CD4-positive, alpha-beta T cell treated with Interleukin-12 subunit alpha and Interleukin-12 subunit beta, for 1 hour (primary cell): ENCODE measurements at regions not wholly inside any gene's neighbourhood (a gene's known extent, or its start where the extent isn't known, plus 50 kb on each side); places are given as distances from the start of the nearest gene placed in this dataset.

Experiments used
- DNase-seq: peaks from one replicate; pipeline ENCODE4 v3.0.0-alpha.2; 2020

- no peak for DNase-seq
These were observed 237.5 kb upstream of the SLC35B3 start for GRCh38 chr6:8672882-8673281.

GRCh38 chr6:8670792-8671191 is 235.4 kb upstream of the SLC35B3 start:
- no peak for DNase-seq

GRCh38 chr6:8664700-8665099 is 229.4 kb upstream of the SLC35B3 start:
- no peak for DNase-seq

GRCh38 chr6:8664070-8664469 is 228.7 kb upstream of the SLC35B3 start:
- DNase-seq = no peak

- DNase-seq = no peak
These were observed 224.3 kb upstream of the SLC35B3 start for GRCh38 chr6:8659404-8660189.

- DNase-seq = no peak
These were observed 223.1 kb upstream of the SLC35B3 start for GRCh38 chr6:8658416-8658815.

GRCh38 chr6:8657522-8657921 is 222.2 kb upstream of the SLC35B3 start:
- no peak for DNase-seq

GRCh38 chr6:8655670-8656454 is 220.5 kb upstream of the SLC35B3 start:
- DNase-seq = no peak

GRCh38 chr6:8652710-8653109 is 217.4 kb upstream of the SLC35B3 start:
- DNase-seq = no peak

GRCh38 chr6:8651998-8652397 is 216.7 kb upstream of the SLC35B3 start:
- DNase-seq = no peak

- no peak for DNase-seq
These were observed 209.9 kb upstream of the SLC35B3 start for GRCh38 chr6:8645212-8645611.

GRCh38 chr6:8644306-8644705 is 209.0 kb upstream of the SLC35B3 start:
- no peak for DNase-seq

- no peak for DNase-seq
These were observed 207.5 kb upstream of the SLC35B3 start for GRCh38 chr6:8642854-8643253.

GRCh38 chr6:8642131-8642530 is 206.8 kb upstream of the SLC35B3 start:
- DNase-seq = no peak

- DNase-seq = no peak
These were observed 204.7 kb upstream of the SLC35B3 start for GRCh38 chr6:8639928-8640649.

- no peak for DNase-seq
These were observed 202.7 kb upstream of the SLC35B3 start for GRCh38 chr6:8637896-8638597.

GRCh38 chr6:8633762-8634161 is 198.4 kb upstream of the SLC35B3 start:
- DNase-seq = no peak

GRCh38 chr6:8628736-8629135 is 193.4 kb upstream of the SLC35B3 start:
- no peak for DNase-seq

GRCh38 chr6:8628063-8628462 is 192.7 kb upstream of the SLC35B3 start:
- DNase-seq = no peak

- DNase-seq = no peak
These were observed 191.9 kb upstream of the SLC35B3 start for GRCh38 chr6:8627085-8627861.

- DNase-seq = no peak
These were observed 189.3 kb upstream of the SLC35B3 start for GRCh38 chr6:8624665-8625064.

GRCh38 chr6:8623441-8623840 is 188.1 kb upstream of the SLC35B3 start:
- DNase-seq = no peak
